DND-41 (cell line): ENCODE measurements at regions not wholly inside any gene's neighbourhood (a gene's known extent, or its start where the extent isn't known, plus 50 kb on each side); places are given as distances from the start of the nearest gene placed in this dataset.
A peak's percentile ranks its signal among the peaks of the same experiment; 100 is the strongest.

Source experiments
- ATAC-seq: fragments of 200-7000 bp; cut with Tn5 transposase; 3 replicates; pipeline ENCODE4 v1.9.1; 2021; ENCODE audit warnings: low read depth; ENCODE audit not compliant: insufficient read depth
- DNase-seq: peaks from one replicate; pipeline ENCODE4 v3.0.0-alpha.2; 2020
- H2AFZ ChIP-seq: 2 replicates; pipeline ENCODE4 v1.6.0; 2012; ENCODE audit warnings: low read depth, low read length
- H3K27ac ChIP-seq: 2 replicates; pipeline ENCODE4 v1.5.1; 2012; ENCODE audit warnings: low read length, inconsistent platforms
- H3K27me3 ChIP-seq: fragments of 200-600 bp; sonication (generic); 2 replicates; pipeline ENCODE4 v1.6.0; 2012; ENCODE audit warnings: low read length, mild to moderate bottlenecking, inconsistent platforms; ENCODE audit not compliant: insufficient read depth, poor library complexity
- H3K36me3 ChIP-seq: 2 replicates; pipeline ENCODE4 v1.5.1; 2012; ENCODE audit warnings: low read length, inconsistent platforms; ENCODE audit not compliant: insufficient read depth
- H3K4me1 ChIP-seq: 2 replicates; pipeline ENCODE4 v1.5.1; 2012; ENCODE audit warnings: mild to moderate bottlenecking, low read length; ENCODE audit not compliant: insufficient read depth
- H3K4me2 ChIP-seq: 2 replicates; pipeline ENCODE4 v1.6.0; 2012; ENCODE audit warnings: mild to moderate bottlenecking, moderate library complexity, low read length, inconsistent platforms; ENCODE audit not compliant: insufficient read depth
- H3K4me3 ChIP-seq, 2 experiments: fragments of 200-600 bp in 1 of 2; shearing (Covaris generic) in 1 of 2; 2 replicates each; pipeline ENCODE4 v1.5.1; 2012 to 2016; ENCODE audit warnings: inconsistent platforms in 2 of 2, low read length in 2 of 2, mild to moderate bottlenecking in 2 of 2, low read depth in 1 of 2, moderate library complexity in 1 of 2
- H3K79me2 ChIP-seq: 2 replicates; pipeline ENCODE4 v1.6.0; 2012; ENCODE audit warnings: low read length, inconsistent platforms; ENCODE audit not compliant: insufficient read depth
- H3K9ac ChIP-seq: 2 replicates; pipeline ENCODE4 v1.6.0; 2012; ENCODE audit warnings: low read depth, mild to moderate bottlenecking, inconsistent platforms, low read length, moderate library complexity
- H3K9me3 ChIP-seq: 2 replicates; pipeline ENCODE4 v1.5.1; 2012; ENCODE audit warnings: low read length, moderate library complexity, mild to moderate bottlenecking, inconsistent platforms; ENCODE audit not compliant: insufficient read depth, severe bottlenecking
- H4K20me1 ChIP-seq: 2 replicates; pipeline ENCODE4 v1.6.0; 2012; ENCODE audit warnings: low read length; ENCODE audit not compliant: insufficient read depth
- EZH2 ChIP-seq: IDR thresholded peaks from 3 replicates; pipeline ENCODE4 v1.6.1; 2012; ENCODE audit warnings: borderline replicate concordance, low read depth, mild to moderate bottlenecking, moderate library complexity, low read length, inconsistent platforms; ENCODE audit not compliant: severe bottlenecking
- TF ChIP-seq, protein P1 (sequence below): IDR thresholded peaks from 2 replicates; pipeline ENCODE4 v1.5.1; 2012; ENCODE audit warnings: borderline replicate concordance, low read length, moderate library complexity, mild to moderate bottlenecking; ENCODE audit not compliant: poor library complexity, severe bottlenecking; ENCODE audit errors: extremely low read depth

GRCh38 chr3:162337630-162338029 lies 841.0 kb downstream of the OTOL1 start:
- peaks cover 12% of the 10 kb centered on the region for H3K9me3 ChIP-seq
- H3K4me3 ChIP-seq = no peak overlapping the region
- H3K4me2 ChIP-seq = no peak overlapping the region
- 0 out of 2 replicates have a peak, but pooled peaks cover 7% of the 10 kb centered on the region for H3K36me3 ChIP-seq
- H3K9ac ChIP-seq = no peak overlapping the region
- no peak overlapping the region for H3K27ac ChIP-seq
- H3K79me2 ChIP-seq = no peaks in the 10 kb centered on the region
- H3K4me1 ChIP-seq = peaks cover 17% of the 10 kb centered on the region
- H4K20me1 ChIP-seq = no peaks in the 10 kb centered on the region
- no peak overlapping the region for H2AFZ ChIP-seq
- DNase-seq (no peak), ATAC-seq (no peak)
- no peaks in the 10 kb centered on the region for H3K27me3 ChIP-seq
- no peak for TF ChIP-seq EZH2
- TF ChIP-seq, protein P1, sequence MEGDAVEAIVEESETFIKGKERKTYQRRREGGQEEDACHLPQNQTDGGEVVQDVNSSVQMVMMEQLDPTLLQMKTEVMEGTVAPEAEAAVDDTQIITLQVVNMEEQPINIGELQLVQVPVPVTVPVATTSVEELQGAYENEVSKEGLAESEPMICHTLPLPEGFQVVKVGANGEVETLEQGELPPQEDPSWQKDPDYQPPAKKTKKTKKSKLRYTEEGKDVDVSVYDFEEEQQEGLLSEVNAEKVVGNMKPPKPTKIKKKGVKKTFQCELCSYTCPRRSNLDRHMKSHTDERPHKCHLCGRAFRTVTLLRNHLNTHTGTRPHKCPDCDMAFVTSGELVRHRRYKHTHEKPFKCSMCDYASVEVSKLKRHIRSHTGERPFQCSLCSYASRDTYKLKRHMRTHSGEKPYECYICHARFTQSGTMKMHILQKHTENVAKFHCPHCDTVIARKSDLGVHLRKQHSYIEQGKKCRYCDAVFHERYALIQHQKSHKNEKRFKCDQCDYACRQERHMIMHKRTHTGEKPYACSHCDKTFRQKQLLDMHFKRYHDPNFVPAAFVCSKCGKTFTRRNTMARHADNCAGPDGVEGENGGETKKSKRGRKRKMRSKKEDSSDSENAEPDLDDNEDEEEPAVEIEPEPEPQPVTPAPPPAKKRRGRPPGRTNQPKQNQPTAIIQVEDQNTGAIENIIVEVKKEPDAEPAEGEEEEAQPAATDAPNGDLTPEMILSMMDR = no peak

GRCh38 chr3:162338514-162338913 lies 841.9 kb downstream of the OTOL1 start:
- Histone ChIP-seq H3K4me1 (peaks cover 17% of the 10 kb centered on the region), H3K36me3 (0 out of 2 replicates have a peak, but pooled peaks cover 7% of the 10 kb centered on the region), H2AFZ (no peak overlapping the region), H3K79me2 (no peaks in the 10 kb centered on the region), H4K20me1 (no peaks in the 10 kb centered on the region), H3K4me2 (no peak overlapping the region), H3K9me3 (peaks cover 12% of the 10 kb centered on the region), H3K4me3 (no peak overlapping the region), H3K27ac (peak overlapping the region; percentile 35; the same call in 1 of the 2 replicates), H3K27me3 (no peaks in the 10 kb centered on the region), H3K9ac (no peak overlapping the region)
- no peak for TF ChIP-seq EZH2
- TF ChIP-seq, protein P1 = no peak
- peak; percentile 56; the same call in 2 of the 3 replicates for ATAC-seq
- no peak for DNase-seq

DNA sequence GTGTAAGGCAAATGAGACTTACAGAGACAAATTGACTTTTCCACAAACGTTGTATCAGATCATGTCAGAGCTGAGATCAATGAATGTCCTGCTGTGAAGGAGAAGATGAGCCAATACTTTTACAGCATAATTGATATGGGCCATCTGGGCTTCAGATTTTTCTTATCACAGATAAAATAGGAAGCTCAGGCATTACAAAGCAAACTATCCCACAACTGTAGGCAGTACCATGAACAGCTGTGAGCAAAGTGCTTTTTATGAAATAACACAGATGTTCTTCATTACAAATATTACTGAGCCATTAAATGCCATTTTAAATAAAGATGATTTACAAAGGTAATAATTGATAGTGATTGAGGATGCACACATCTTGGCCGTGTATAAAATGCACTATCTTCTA lies 852.3 kb downstream of the OTOL1 start:
- Histone ChIP-seq H3K4me2 (no peak overlapping the region), H3K4me1 (peaks cover 7% of the 10 kb centered on the region; the same call in 1 of the 2 replicates), H4K20me1 (no peaks in the 10 kb centered on the region), H3K9ac (no peak overlapping the region), H3K36me3 (no peaks in the 10 kb centered on the region), H3K27ac (no peak overlapping the region), H3K9me3 (no peaks in the 10 kb centered on the region), H3K4me3 (no peak overlapping the region), H3K27me3 (no peaks in the 10 kb centered on the region), H3K79me2 (no peaks in the 10 kb centered on the region), H2AFZ (no peak overlapping the region)
- ATAC-seq = no peak
- no peak for DNase-seq
- no peak for TF ChIP-seq EZH2
- TF ChIP-seq, protein P1 = no peak

- no peaks in the 10 kb centered on the region for H3K9me3 ChIP-seq
- no peaks in the 10 kb centered on the region for H4K20me1 ChIP-seq
- no peak overlapping the region for H3K4me3 ChIP-seq
- ATAC-seq (peak; percentile 83), DNase-seq (no peak)
- no peak overlapping the region for H3K27ac ChIP-seq
- H3K79me2 ChIP-seq = no peaks in the 10 kb centered on the region
- peaks cover 8% of the 10 kb centered on the region; the same call in 1 of the 2 replicates for H3K4me1 ChIP-seq
- H2AFZ ChIP-seq = no peak overlapping the region
- H3K4me2 ChIP-seq = no peak overlapping the region
- H3K36me3 ChIP-seq = no peaks in the 10 kb centered on the region
- no peaks in the 10 kb centered on the region for H3K27me3 ChIP-seq
- no peak for TF ChIP-seq EZH2
- TF ChIP-seq, protein P1 = no peak
- H3K9ac ChIP-seq = no peak overlapping the region
Observed at GRCh38 chr3:162353414-162353813, 856.8 kb downstream of the OTOL1 start.
